Esophagus squamous epithelium (tissue), 5 donors: ENCODE measurements at regions not wholly inside any gene's neighbourhood (a gene's known extent, or its start where the extent isn't known, plus 50 kb on each side); places are given as distances from the start of the nearest gene placed in this dataset.
"Not testable (repeated sequence)": the region's sequence is repeated elsewhere in the genome, so short reads cannot be mapped to it uniquely, and the experiment has no call there.

Experiments used
- DNase-seq: peaks from one replicate; lab custom pipeline; 2025; lab: John Stamatoyannopoulos, UW
- H3K27ac ChIP-seq, 4 donors: fragments of 200-600 bp; sonication (generic); one replicate each; pipeline ENCODE4 v1.5.1; 2016 to 2019; ENCODE audit warnings: mild to moderate bottlenecking in 1 of 4
- H3K27me3 ChIP-seq, 4 donors: fragments of 200-600 bp; sonication (generic); 1 replicate in 3 of 4; 2 replicates in 1 of 4; pipeline versions ENCODE4 v1.5.1 to v1.6.0; 2017 to 2021; ENCODE audit warnings: antibody characterized with exemption in 1 of 4
- H3K36me3 ChIP-seq, 3 donors: fragments of 200-600 bp; sonication (generic); one replicate each; pipeline ENCODE4 v1.5.1; 2016 to 2019
- H3K4me1 ChIP-seq, 3 donors: fragments of 200-600 bp; sonication (generic); one replicate each; pipeline ENCODE4 v1.5.1; 2017 to 2019
- H3K4me3 ChIP-seq, 4 donors: fragments of 200-600 bp; sonication (generic); 1 replicate in 3 of 4; 2 replicates in 1 of 4; pipeline ENCODE4 v1.5.1; 2016 to 2019; ENCODE audit warnings: mild to moderate bottlenecking in 2 of 4, moderate library complexity in 1 of 4
- H3K9me3 ChIP-seq, 3 donors: fragments of 200-600 bp; sonication (generic); one replicate each; pipeline ENCODE4 v1.5.1; 2016 to 2019
- POLR2A ChIP-seq, 4 donors: fragments of 450-650 bp; IDR thresholded peaks; one replicate each; pipeline ENCODE4 v1.6.1; 2017; ENCODE audit warnings: antibody characterized with exemption in 4 of 4, mild to moderate bottlenecking in 4 of 4, moderate library complexity in 3 of 4
- WGBS, 2 donors: methylation state at CpG; one replicate each; pipeline ENCODE4 v1.1.5; 2018; 5-methylcytosine and 5-hydroxymethylcytosine counted together
- intact Hi-C: fragments of 100-400 bp; cut with DNase I; formaldehyde crosslinking; loops from one replicate; pipeline ENCODE4 v1.15.0; 2022
- TF ChIP-seq, protein P1 (sequence below), 6 experiments: fragments of 450-650 bp in 4 of 6; fragments of 200-600 bp in 2 of 6; sonication (generic) in 2 of 6; IDR thresholded peaks; one replicate each; pipeline ENCODE4 v1.5.1; 2016 to 2019; ENCODE audit warnings: antibody characterized with exemption in 6 of 6, mild to moderate bottlenecking in 4 of 6, moderate library complexity in 4 of 6
- donor health status: DM: yes; HTN: yes; CAD: no.

DNA sequence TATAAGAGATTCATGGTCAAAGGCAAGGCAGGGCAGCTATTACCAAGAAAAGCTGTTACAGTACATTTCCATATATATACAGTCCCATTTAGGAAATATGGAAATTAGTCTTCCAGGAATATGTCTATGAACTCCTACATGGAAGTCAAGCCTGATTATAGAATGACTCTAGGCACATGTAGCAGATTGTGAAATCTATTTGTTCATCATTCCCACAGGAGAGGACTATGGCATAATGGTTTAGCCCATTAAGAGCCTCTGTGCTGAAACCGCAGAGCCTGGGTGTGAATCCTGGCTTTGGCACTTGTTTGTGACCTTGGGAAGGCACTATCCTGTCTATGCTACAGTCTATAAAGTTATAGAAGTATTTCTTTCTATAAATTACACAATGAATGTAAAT, 764.8 kb downstream of the RAPGEF2 start:
- Histone ChIP-seq H3K27ac (no peak overlapping the region), H3K36me3 (no peaks in the 10 kb centered on the region), H3K9me3 (no peaks in the 10 kb centered on the region), H3K27me3 (no peaks in the 10 kb centered on the region), H3K4me1 (no peaks in the 10 kb centered on the region), H3K4me3 (no peak overlapping the region)
- 80 to 91% methylated on average over 1 of the region's 1 CpG for WGBS, 2 donors
- TF ChIP-seq POLR2A (IDR thresholded peaks at IDR 0.05): no peak
- TF ChIP-seq, protein P1, sequence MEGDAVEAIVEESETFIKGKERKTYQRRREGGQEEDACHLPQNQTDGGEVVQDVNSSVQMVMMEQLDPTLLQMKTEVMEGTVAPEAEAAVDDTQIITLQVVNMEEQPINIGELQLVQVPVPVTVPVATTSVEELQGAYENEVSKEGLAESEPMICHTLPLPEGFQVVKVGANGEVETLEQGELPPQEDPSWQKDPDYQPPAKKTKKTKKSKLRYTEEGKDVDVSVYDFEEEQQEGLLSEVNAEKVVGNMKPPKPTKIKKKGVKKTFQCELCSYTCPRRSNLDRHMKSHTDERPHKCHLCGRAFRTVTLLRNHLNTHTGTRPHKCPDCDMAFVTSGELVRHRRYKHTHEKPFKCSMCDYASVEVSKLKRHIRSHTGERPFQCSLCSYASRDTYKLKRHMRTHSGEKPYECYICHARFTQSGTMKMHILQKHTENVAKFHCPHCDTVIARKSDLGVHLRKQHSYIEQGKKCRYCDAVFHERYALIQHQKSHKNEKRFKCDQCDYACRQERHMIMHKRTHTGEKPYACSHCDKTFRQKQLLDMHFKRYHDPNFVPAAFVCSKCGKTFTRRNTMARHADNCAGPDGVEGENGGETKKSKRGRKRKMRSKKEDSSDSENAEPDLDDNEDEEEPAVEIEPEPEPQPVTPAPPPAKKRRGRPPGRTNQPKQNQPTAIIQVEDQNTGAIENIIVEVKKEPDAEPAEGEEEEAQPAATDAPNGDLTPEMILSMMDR (IDR thresholded peaks at IDR 0.05): no peak
- intact Hi-C loops: no loop called here
- no peak for DNase-seq

DNA sequence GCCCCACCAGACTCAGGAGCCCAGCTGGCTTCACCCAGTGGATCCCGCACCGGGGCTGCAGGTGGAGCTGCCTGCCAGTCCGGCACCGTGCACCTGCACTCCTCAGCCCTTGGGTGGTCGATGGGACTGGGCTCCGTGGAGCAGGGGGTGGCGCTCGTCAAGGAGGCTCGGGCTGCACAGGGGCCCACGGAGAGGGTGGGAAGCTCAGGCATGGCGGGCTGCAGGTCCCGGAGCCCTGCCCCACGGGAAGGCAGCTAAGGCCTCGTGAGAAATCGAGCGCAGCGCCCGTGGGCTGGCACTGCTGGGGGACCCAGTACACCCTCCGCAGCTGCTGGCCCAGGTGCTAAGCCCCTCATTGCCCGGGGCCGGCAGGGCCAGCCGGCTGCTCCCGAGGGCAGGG, 766.1 kb downstream of the RAPGEF2 start:
- H3K4me3 ChIP-seq, H3K27ac ChIP-seq, H3K4me1 ChIP-seq, DNase-seq, intact Hi-C loops, H3K36me3 ChIP-seq, H3K27me3 ChIP-seq, H3K9me3 ChIP-seq: not testable (repeated sequence)
- WGBS, 2 donors: no CpG with 5 or more reads among the region's 23 CpGs

DNA sequence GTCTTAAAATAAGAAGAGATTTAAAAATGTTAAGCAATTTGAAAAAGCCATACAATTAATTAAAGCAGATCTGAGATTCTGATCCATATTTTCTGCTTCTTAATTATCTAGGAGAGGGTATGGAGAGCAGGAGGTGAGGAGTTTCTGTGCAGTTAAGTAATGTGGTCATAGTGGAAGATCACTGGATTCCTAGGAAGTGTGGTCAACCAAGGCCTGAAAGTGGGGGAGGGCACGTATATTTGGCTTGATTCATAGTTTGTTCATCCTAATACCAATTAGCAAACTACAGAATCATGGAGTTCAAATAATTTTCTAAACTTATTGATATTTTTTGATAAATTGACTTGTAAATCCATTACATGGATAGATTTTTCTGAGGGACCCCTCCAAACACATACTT, 768.3 kb downstream of the RAPGEF2 start:
- intact Hi-C loops: no loop called here
- no peak for TF ChIP-seq POLR2A (IDR thresholded peaks at IDR 0.05)
- TF ChIP-seq, protein P1 (IDR thresholded peaks at IDR 0.05): no peak
- no peaks in the 10 kb centered on the region for H3K27me3 ChIP-seq
- WGBS, 2 donors: 73 to 76% methylated on average over 1 of the region's 1 CpG
- H3K27ac ChIP-seq: no peak overlapping the region
- no peak overlapping the region for H3K4me3 ChIP-seq
- no peaks in the 10 kb centered on the region for H3K4me1 ChIP-seq
- DNase-seq: no peak
- no peaks in the 10 kb centered on the region for H3K36me3 ChIP-seq
- H3K9me3 ChIP-seq: no peaks in the 10 kb centered on the region

DNA sequence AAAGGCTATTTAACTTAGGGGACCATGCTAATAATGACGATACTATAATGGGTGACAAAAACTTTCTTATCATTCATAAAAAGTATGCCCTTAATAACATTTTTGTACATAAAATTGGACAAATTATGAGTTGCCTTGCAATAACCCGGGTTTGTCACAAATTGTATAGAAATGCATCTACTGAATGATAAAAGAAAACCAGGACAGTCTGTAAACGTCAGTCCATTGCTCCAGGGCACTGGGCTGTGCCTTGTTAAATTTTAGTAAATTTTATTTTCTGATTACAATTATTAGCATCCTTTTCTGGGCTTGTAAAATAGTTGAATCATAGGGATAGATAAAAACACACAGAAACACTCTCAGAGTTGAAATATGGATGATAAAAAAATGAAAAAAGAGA, 778.3 kb downstream of the RAPGEF2 start:
- TF ChIP-seq POLR2A (IDR thresholded peaks at IDR 0.05): no peak
- Histone ChIP-seq H3K27ac (no peak overlapping the region), H3K4me1 (no peaks in the 10 kb centered on the region), H3K36me3 (no peaks in the 10 kb centered on the region), H3K27me3 (no peaks in the 10 kb centered on the region), H3K9me3 (no peaks in the 10 kb centered on the region), H3K4me3 (no peak overlapping the region)
- no peak for DNase-seq
- intact Hi-C loops: no loop called here
- WGBS, 2 donors: 48 to 59% methylated on average over 3 of the region's 3 CpGs

DNA sequence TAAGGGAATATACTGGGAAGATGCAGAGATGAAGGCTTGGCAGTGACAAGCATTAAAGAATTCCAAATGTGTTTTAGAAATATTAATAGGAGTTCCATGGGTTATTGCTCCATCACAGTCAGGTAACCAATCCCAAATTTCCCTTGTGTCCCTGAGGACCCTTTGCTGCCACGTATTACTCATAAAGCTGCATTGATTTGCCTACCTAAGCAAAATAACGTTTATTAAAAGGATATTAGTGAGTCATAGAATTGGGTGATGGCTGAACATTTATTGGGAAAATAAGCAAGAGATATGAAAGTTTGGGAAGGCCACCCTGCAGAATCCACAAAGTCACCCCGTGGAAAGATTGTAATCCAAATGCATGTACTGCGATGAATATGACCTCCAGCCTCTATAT, 782.1 kb downstream of the RAPGEF2 start:
- Histone ChIP-seq H3K4me3 (no peak overlapping the region), H3K27me3 (no peaks in the 10 kb centered on the region), H3K9me3 (no peaks in the 10 kb centered on the region), H3K36me3 (no peaks in the 10 kb centered on the region), H3K4me1 (no peaks in the 10 kb centered on the region), H3K27ac (no peak overlapping the region)
- 54 to 58% methylated on average over 4 of the region's 4 CpGs for WGBS, 2 donors
- TF ChIP-seq, protein P1 (IDR thresholded peaks at IDR 0.05): no peak
- TF ChIP-seq POLR2A (IDR thresholded peaks at IDR 0.05): no peak
- intact Hi-C loops: no loop called here
- DNase-seq: no peak

DNA sequence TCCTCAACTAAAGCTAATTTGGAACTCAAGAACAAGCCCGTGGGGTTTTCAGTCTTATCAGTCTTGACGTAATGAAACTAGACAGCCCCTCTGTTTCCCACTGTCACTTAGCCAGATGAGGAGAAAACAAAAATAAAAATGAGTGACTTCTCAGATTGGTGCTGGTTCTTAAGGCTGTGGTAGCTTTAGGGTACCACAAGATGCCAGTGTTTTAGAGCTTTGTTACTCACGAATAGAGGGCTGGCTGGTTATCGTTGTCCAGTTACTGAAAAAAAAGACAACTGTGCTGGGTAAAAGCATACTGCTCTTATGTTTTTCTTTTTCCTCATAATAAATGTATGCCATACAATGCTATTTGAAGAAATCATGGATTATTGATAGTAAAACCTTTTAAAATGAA, 796.7 kb downstream of the RAPGEF2 start:
- no peaks in the 10 kb centered on the region for H3K9me3 ChIP-seq
- WGBS, 2 donors: 71 to 74% methylated on average over 4 of the region's 4 CpGs
- no peaks in the 10 kb centered on the region for H3K27me3 ChIP-seq
- no peak for DNase-seq
- H3K36me3 ChIP-seq: no peaks in the 10 kb centered on the region
- no peak overlapping the region for H3K4me3 ChIP-seq
- intact Hi-C loops: no loop called here
- H3K27ac ChIP-seq: no peak overlapping the region
- TF ChIP-seq, protein P1 (IDR thresholded peaks at IDR 0.05): no peak
- no peak for TF ChIP-seq POLR2A (IDR thresholded peaks at IDR 0.05)
- H3K4me1 ChIP-seq: no peaks in the 10 kb centered on the region
